ENCODE measurements at regions not wholly inside any gene's neighbourhood (a gene's known extent, or its start where the extent isn't known, plus 50 kb on each side); places are given as distances from the start of the nearest gene placed in this dataset.

DNA sequence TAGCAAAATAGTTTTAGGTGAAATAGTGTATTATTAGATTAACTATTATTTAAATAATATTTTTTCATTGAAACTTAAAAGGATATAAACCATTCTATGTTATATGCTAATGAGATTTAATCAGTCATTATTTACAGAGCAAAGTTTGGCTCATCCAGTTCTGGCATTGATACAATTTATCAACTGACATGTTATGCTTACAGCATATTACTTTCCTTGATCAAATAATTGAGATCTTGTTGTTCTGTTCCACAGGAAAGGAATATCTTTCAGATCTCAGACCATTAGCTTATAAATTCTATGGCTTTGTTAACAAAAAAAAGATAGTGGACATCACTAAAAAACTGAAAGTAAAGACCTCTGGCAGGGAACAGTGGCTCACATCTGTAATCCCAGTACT lies 403.0 kb downstream of the ZFHX3 start:
- no peak for TF ChIP-seq POLR2A (IDR thresholded peaks at IDR 0.05)
- TF ChIP-seq, protein P1, sequence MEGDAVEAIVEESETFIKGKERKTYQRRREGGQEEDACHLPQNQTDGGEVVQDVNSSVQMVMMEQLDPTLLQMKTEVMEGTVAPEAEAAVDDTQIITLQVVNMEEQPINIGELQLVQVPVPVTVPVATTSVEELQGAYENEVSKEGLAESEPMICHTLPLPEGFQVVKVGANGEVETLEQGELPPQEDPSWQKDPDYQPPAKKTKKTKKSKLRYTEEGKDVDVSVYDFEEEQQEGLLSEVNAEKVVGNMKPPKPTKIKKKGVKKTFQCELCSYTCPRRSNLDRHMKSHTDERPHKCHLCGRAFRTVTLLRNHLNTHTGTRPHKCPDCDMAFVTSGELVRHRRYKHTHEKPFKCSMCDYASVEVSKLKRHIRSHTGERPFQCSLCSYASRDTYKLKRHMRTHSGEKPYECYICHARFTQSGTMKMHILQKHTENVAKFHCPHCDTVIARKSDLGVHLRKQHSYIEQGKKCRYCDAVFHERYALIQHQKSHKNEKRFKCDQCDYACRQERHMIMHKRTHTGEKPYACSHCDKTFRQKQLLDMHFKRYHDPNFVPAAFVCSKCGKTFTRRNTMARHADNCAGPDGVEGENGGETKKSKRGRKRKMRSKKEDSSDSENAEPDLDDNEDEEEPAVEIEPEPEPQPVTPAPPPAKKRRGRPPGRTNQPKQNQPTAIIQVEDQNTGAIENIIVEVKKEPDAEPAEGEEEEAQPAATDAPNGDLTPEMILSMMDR (IDR thresholded peaks at IDR 0.05), result no peak
